ENCODE measurements at regions not wholly inside any gene's neighbourhood (a gene's known extent, or its start where the extent isn't known, plus 50 kb on each side); places are given as distances from the start of the nearest gene placed in this dataset.

- Mint-ChIP-seq H3K36me3 (ENCODE audit: insufficient read depth) (no peaks in the 10 kb centered on the region), H3K27ac (no peak overlapping the region), H3K27me3 (peaks cover 3% of the 10 kb centered on the region), H3K4me1 (ENCODE audit: low read depth) (peaks cover 2% of the 10 kb centered on the region), H3K4me3 (ENCODE audit: low read depth) (no peak overlapping the region), H3K9me3 (ENCODE audit: low read depth) (no peaks in the 10 kb centered on the region)
- TF ChIP-seq CTCF (IDR thresholded peaks at IDR 0.05; ENCODE audit: unreplicated experiment), result no peak
- no peak for DNase-seq (ENCODE audit: low spot score, unreplicated experiment)
Measured at GRCh38 chr16:85265161-85265784, 153.0 kb upstream of the CIBAR2 start.

DNA sequence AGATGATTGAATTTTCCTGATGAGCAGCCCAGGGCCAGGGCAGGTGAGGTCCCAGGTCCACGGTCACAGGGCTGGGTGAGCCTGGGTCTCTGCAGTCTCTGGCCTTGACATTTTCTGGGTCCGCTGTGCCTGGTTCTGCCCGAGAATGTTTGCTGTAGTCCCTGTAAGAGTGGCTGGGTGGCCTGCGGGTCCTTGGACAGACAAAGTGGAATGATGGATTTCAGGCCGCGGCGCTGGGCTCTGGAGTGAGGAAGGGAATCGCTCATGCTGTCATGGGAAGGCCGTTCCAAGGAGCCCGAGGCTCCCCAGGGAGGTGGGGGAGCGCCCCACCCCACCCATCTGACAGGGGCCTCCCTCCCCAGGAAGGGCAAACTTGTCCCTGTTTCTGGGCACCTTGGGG is 153.5 kb upstream of the CIBAR2 start:
- Mint-ChIP-seq H3K27me3 (peaks cover 3% of the 10 kb centered on the region), H3K9me3 (ENCODE audit: low read depth) (no peaks in the 10 kb centered on the region), H3K4me3 (ENCODE audit: low read depth) (no peak overlapping the region), H3K36me3 (ENCODE audit: insufficient read depth) (no peaks in the 10 kb centered on the region), H3K27ac (no peak overlapping the region), H3K4me1 (ENCODE audit: low read depth) (peaks cover 2% of the 10 kb centered on the region)
- DNase-seq (ENCODE audit: low spot score, unreplicated experiment), result no peak
- TF ChIP-seq CTCF (IDR thresholded peaks at IDR 0.05; ENCODE audit: unreplicated experiment), result no peak

DNA sequence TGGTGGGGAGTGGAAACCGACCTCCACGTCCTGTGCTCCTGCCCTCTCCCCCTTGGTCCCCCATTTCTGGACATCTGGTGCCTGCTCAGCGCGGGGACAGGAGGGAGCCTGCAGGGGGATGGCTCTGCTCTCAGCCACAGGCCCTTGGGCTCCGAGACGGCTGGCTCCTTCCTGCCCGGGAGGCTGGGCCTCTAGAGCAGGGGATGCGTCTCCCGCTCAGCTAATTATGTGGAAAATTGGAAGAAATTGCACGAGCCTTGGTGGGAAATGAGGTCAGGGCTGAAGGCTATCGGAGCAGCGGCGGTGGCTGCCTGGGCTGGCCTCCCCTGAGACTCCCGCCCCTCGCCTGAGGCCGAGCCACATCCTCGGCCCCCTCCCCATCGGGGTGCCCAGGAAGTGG is 154.6 kb upstream of the CIBAR2 start:
- no peak overlapping the region for H3K4me3 Mint-ChIP-seq (ENCODE audit: low read depth)

DNA sequence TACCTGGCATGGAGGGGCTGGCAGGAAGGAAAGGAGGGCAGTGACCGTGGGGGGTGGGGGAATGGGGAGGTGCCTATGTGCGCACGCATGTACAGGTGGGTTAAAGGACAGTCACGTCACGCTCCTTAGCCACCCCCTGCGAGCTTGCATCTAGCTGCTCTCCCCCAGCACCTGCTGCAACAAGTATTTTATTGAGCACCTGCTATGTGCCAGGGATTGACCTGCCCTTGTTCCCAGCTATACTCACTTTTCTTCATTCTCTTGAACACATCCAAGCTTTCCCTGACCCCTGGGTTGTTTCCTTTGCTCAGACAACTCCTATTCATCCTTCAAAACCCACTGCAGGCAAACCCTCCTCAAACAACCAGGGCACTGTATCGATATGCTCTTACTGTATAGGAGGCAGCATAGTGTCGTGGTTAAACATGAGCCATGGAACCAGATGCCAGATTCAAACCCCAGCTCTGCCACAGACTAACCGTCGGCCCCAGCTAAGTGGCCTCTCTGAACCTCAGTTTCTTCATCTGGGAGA is 155.2 kb upstream of the CIBAR2 start:
- Mint-ChIP-seq H3K9me3 (ENCODE audit: low read depth) (no peaks in the 10 kb centered on the region), H3K4me3 (ENCODE audit: low read depth) (no peak overlapping the region), H3K36me3 (ENCODE audit: insufficient read depth) (no peaks in the 10 kb centered on the region), H3K4me1 (ENCODE audit: low read depth) (peaks cover 2% of the 10 kb centered on the region), H3K27ac (no peak overlapping the region), H3K27me3 (peaks cover 5% of the 10 kb centered on the region)
- DNase-seq (ENCODE audit: low spot score, unreplicated experiment), result no peak
- TF ChIP-seq CTCF (IDR thresholded peaks at IDR 0.05; ENCODE audit: unreplicated experiment), result no peak

More for the DNA sequence above, 154.6 kb upstream of the CIBAR2 start:
- TF ChIP-seq CTCF (IDR thresholded peaks at IDR 0.05; ENCODE audit: unreplicated experiment), result no peak
- Mint-ChIP-seq H3K27ac (no peak overlapping the region), H3K36me3 (ENCODE audit: insufficient read depth) (no peaks in the 10 kb centered on the region), H3K9me3 (ENCODE audit: low read depth) (no peaks in the 10 kb centered on the region), H3K4me1 (ENCODE audit: low read depth) (peaks cover 2% of the 10 kb centered on the region), H3K27me3 (peaks cover 5% of the 10 kb centered on the region)
- no peak for DNase-seq (ENCODE audit: low spot score, unreplicated experiment)

GRCh38 chr16:85269165-85269564 is 156.9 kb upstream of the CIBAR2 start:
- Mint-ChIP-seq H3K27me3 (peaks cover 2% of the 10 kb centered on the region), H3K9me3 (ENCODE audit: low read depth) (no peaks in the 10 kb centered on the region), H3K27ac (no peak overlapping the region), H3K4me3 (ENCODE audit: low read depth) (no peak overlapping the region), H3K4me1 (ENCODE audit: low read depth) (peaks cover 2% of the 10 kb centered on the region), H3K36me3 (ENCODE audit: insufficient read depth) (no peaks in the 10 kb centered on the region)
- DNase-seq (ENCODE audit: low spot score, unreplicated experiment), result no peak
- TF ChIP-seq CTCF (IDR thresholded peaks at IDR 0.05; ENCODE audit: unreplicated experiment), result no peak
